ENCODE measurements at regions not wholly inside any gene's neighbourhood (a gene's known extent, or its start where the extent isn't known, plus 50 kb on each side); places are given as distances from the start of the nearest gene placed in this dataset.

DNA sequence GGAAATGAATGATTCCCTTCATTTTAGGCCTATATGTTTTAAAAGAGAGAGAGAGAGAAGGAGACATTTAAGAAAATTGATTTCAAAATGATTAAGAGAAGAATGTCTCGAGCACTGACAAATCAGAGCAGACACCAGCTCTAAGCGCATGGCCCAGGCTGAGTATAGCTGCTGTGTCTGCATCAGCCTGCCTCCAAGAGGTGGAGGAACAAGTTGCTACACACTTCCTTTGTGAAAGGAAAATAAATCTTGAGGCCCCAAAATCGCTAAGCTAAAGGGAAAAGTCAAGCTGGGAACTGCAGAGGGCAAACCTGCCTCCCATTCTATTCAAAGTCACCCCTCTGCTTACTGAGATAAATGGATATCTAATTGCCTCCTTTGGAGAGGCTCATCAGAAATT lies 728.7 kb upstream of the TMEM132C start:
- TF ChIP-seq, protein P1, sequence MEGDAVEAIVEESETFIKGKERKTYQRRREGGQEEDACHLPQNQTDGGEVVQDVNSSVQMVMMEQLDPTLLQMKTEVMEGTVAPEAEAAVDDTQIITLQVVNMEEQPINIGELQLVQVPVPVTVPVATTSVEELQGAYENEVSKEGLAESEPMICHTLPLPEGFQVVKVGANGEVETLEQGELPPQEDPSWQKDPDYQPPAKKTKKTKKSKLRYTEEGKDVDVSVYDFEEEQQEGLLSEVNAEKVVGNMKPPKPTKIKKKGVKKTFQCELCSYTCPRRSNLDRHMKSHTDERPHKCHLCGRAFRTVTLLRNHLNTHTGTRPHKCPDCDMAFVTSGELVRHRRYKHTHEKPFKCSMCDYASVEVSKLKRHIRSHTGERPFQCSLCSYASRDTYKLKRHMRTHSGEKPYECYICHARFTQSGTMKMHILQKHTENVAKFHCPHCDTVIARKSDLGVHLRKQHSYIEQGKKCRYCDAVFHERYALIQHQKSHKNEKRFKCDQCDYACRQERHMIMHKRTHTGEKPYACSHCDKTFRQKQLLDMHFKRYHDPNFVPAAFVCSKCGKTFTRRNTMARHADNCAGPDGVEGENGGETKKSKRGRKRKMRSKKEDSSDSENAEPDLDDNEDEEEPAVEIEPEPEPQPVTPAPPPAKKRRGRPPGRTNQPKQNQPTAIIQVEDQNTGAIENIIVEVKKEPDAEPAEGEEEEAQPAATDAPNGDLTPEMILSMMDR (IDR thresholded peaks at IDR 0.05): no peak
- Mint-ChIP-seq H3K36me3 (ENCODE audit: low read depth) (no peaks in the 10 kb centered on the region), H3K27ac (no peak overlapping the region), H3K4me1 (no peaks in the 10 kb centered on the region), H3K4me3 (no peak overlapping the region), H3K27me3 (no peaks in the 10 kb centered on the region), H3K9me3 (peaks cover 5% of the 10 kb centered on the region)
- no peak for ATAC-seq (ENCODE audit: low read depth)
- ChIA-PET POLR2A (no interaction called here), CTCF (no interaction called here)
- intact Hi-C loops (cut with micrococcal nuclease): no loop called here
- DNase-seq: no peak

DNA sequence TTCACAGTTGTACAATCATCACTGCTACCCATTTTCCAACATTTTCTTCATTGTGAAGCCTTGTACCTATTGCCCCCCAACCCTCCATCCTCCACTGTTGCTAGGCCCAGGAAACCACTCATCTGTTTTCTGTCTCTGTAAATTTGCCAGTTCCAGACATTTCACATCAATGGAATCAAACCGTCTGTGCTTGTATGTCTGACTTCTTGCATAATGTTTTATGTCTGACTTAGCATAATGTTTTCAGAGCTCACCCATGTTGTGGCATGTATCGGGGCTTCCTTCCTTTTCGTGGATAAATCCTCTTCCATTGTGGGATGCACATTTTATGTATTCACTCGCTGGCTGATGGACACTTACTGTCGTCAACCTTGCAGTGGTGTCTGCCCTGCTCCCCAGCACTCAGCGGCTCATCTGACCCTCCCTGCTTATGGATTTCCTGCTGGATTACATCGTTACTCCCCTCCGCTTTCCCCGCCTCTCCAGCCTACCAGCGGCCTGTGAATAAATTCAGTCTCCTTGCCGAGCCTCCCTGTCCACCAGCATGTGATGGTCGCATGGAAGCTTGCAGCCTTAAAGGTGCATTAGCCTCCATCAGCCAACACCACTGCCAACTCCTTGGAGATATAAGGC lies 727.6 kb upstream of the TMEM132C start:
- H3K27ac Mint-ChIP-seq: no peak overlapping the region

DNA sequence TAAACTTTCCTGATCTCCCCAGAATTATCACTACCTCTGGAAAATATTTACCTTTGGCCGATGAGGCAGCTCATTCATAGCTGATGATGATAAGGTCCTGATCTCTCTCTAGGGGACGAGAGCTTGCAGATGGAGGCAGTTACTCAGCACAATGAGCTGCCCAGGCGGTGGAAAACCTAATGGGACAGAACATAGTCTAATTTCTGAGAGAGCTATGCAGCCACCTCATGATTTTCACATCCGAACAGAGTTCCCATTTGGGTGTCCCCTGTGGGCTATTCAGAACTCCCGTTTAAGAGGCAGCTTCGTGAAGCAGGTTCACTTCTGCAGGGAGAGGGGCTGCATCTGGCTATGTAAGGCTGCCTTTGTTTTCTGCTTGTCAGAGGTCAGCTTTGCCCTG lies 724.6 kb upstream of the TMEM132C start:
- ATAC-seq (ENCODE audit: low read depth) (no peak), DNase-seq (no peak)
- Mint-ChIP-seq H3K4me1 (no peaks in the 10 kb centered on the region), H3K9me3 (no peaks in the 10 kb centered on the region), H3K4me3 (no peak overlapping the region), H3K36me3 (ENCODE audit: low read depth) (no peaks in the 10 kb centered on the region), H3K27me3 (no peaks in the 10 kb centered on the region), H3K27ac (no peak overlapping the region)
- POLR2A ChIA-PET: no interaction called here
- TF ChIP-seq, protein P1 (IDR thresholded peaks at IDR 0.05): no peak
- CTCF ChIA-PET: no interaction called here
- intact Hi-C loops (cut with micrococcal nuclease): no loop called here

More for the DNA sequence above, 727.6 kb upstream of the TMEM132C start:
- H3K27me3 Mint-ChIP-seq: no peaks in the 10 kb centered on the region
- ChIA-PET POLR2A (no interaction called here), CTCF (no interaction called here)
- no peak overlapping the region for H3K4me3 Mint-ChIP-seq
- H3K9me3 Mint-ChIP-seq: peaks cover 5% of the 10 kb centered on the region
- H3K4me1 Mint-ChIP-seq: no peaks in the 10 kb centered on the region
- ATAC-seq (ENCODE audit: low read depth) (no peak), DNase-seq (no peak)
- no peaks in the 10 kb centered on the region for H3K36me3 Mint-ChIP-seq (ENCODE audit: low read depth)
- TF ChIP-seq, protein P1 (IDR thresholded peaks at IDR 0.05): no peak
- intact Hi-C loops (cut with micrococcal nuclease): no loop called here

DNA sequence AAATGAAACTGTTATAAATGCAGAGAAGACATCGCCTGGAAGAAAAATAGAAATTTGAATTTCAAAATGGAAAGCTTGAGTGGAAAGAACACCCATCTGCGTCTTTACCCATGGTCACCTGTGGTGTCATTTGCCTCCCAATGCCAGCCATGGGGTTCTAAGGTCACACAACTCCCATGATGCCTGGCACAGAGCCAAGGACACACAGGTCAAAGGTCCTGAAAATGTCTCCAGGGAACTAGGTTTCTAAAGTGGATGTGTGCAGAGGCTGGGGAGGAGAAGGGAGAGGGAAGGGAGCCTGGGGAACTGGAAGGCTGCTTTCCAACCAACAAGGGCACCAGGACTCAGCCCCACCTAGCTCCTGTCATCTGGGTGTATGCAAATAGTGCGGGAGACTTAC lies 724.0 kb upstream of the TMEM132C start:
- no peaks in the 10 kb centered on the region for H3K27me3 Mint-ChIP-seq
- H3K9me3 Mint-ChIP-seq: no peaks in the 10 kb centered on the region
- no peak overlapping the region for H3K4me3 Mint-ChIP-seq
- ChIA-PET POLR2A (no interaction called here), CTCF (no interaction called here)
- TF ChIP-seq, protein P1 (IDR thresholded peaks at IDR 0.05): no peak
- no peaks in the 10 kb centered on the region for H3K36me3 Mint-ChIP-seq (ENCODE audit: low read depth)
- no peak for ATAC-seq (ENCODE audit: low read depth)
- no peak for DNase-seq
- H3K27ac Mint-ChIP-seq: no peak overlapping the region
- no peaks in the 10 kb centered on the region for H3K4me1 Mint-ChIP-seq
- intact Hi-C loops (cut with micrococcal nuclease): no loop called here

DNA sequence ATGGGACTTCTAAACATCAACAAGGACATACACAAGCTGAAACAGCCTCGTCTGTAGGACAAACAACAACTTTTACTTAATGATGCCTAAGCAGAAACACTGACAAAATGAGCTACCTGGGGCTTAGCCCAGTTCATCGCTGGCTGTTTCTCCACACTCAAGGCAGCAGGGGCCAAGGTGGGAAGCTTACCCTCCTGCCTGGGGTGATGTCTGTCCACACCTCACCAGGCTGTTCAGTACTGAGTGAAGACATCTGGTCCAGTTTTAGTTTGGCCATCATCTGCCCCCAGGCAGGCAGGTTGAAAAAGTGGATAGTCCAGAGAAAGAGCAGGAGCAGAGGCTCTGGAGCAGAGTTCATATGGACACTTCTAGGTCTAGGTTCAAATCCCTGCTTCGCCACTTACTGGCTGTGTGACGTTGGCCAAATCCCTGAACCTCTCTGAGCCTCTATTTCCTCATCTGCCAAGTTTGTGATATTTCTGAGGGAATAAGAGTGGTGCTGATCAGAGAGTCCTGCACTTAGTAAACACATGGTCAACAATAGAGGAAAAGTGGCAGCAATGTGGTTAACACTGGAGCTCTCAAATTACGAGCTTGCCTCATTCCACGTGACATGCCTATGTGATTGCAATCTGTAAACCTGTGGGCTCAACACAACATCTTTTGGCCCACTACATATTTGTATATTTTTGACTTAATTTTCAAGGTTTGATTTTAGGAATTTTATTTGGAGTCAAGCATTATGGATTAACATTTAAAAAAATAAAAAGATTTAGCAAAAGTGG lies 720.1 kb upstream of the TMEM132C start:
- peaks cover 4% of the 10 kb centered on the region for H3K9me3 Mint-ChIP-seq

More for the DNA sequence above, 720.1 kb upstream of the TMEM132C start:
- CTCF ChIA-PET: no interaction called here
- H3K4me3 Mint-ChIP-seq: no peak overlapping the region
- H3K36me3 Mint-ChIP-seq (ENCODE audit: low read depth): no peaks in the 10 kb centered on the region
- H3K27ac Mint-ChIP-seq: no peak overlapping the region
- POLR2A ChIA-PET: no interaction called here
- H3K27me3 Mint-ChIP-seq: no peaks in the 10 kb centered on the region
- DNase-seq (no peak), ATAC-seq (ENCODE audit: low read depth) (no peak)
- H3K4me1 Mint-ChIP-seq: no peaks in the 10 kb centered on the region
- TF ChIP-seq, protein P1 (IDR thresholded peaks at IDR 0.05): no peak
- intact Hi-C loops (cut with micrococcal nuclease): no loop called here

All from activated B cell treated with CpG ODN at 0.5 μM for 24 hours (primary cell).